NCI-H526 (cell line): ENCODE measurements at regions not wholly inside any gene's neighbourhood (a gene's known extent, or its start where the extent isn't known, plus 50 kb on each side); places are given as distances from the start of the nearest gene placed in this dataset.
"Not testable (repeated sequence)": the region's sequence is repeated elsewhere in the genome, so short reads cannot be mapped to it uniquely, and the experiment has no call there.

Experiments
- DNase-seq, 2 experiments: peaks; one replicate each; lab custom pipeline; 2025; lab: John Stamatoyannopoulos, UW

GRCh38 chr4:7141151-7141834 lies 51.0 kb upstream of the SORCS2 start:
- DNase-seq: no peak

DNA sequence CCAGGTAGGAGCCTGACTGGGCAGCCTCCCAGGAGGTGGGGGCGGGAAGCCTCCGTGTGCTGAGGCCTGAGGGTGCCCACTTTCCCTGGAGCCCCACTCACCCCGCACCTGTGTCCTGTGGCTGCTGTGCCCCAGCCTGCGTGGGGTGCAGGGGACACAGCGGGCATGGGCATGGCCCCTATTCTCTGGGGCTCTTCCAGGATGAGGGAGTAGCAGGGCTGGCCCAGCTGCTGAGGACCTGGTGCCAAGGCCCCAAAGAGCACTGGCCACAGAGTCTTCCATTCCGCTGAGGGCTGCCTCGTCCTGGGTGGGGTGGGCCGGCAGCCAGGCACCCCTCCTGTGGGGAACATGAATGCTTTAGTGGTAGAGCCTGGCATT lies 51.7 kb upstream of the SORCS2 start:
- no peak for DNase-seq

DNA sequence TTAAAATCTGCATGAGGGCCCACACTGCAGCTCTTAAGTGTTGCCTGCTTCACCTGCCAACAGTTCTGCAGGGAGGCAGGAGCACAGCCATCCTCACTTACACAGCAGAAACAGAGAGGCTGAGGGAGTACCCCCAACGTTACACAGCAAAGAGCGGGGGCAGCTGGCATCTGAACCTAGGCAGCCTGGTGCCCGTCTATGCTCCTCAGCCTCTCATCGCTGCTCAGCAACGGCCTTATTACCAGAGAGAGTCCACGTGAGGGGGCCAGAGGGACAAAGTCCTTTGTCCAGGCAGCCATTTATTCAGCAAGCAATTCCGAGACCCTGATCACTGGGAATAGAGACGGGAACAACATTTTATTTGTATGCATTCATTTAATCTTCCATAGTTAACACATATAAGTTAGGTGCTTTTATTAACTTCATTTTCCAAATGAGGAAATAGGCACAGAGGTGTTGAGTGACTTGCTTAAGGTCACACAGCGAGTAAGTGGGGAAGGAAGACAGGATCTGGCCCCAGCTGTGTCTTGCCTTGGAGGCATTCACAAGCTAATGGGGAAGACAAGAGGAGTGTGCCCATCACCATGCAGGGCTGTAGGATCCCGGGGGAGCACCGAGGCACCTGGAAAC lies 52.2 kb upstream of the SORCS2 start:
- no peak for DNase-seq

DNA sequence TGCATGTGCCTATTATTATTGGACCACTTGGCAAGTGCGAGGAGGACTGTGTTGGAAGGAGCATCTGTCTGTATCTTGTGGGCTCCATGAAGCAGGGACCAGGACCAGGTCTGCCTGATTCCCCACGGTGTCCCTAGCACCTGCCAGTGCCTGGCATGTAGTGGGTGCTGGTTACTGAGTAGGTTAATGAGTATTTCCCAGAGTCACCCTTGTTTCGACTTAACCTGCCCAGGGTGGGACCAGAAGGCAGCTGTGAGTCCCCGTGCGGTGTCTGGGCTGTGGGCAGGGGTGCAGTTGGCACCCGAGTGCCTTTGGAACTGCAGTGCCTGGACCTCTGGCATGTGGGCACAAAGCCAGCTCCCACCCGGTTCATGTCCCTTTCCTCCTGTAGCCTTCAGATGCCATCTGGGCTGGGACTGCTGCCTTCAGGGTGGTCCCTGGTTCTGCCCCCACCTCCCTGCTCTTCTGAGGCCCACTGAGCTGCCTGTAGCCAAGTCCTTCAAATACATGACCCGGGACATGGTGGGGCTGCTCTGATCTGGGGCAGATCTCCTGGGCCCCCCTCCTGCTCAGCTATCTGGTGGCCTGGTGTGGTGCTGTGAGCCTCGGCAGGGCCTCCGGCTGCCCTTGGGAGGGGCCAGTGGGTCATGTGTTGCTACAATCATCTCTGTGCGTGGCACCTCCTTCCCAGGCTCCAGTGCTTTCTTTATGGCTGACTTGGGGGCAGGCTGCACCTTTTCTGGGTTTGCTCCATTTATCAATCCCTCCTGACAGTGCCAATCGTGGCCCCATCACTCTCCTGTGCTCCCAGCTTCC lies 53.0 kb upstream of the SORCS2 start:
- DNase-seq: no peak

- DNase-seq: no peak
Observed at GRCh38 chr4:7138223-7139166, 53.8 kb upstream of the SORCS2 start.

GRCh38 chr4:7137326-7138200 lies 54.8 kb upstream of the SORCS2 start:
- DNase-seq: peak in 1 of 2 experiments; percentile 15

DNA sequence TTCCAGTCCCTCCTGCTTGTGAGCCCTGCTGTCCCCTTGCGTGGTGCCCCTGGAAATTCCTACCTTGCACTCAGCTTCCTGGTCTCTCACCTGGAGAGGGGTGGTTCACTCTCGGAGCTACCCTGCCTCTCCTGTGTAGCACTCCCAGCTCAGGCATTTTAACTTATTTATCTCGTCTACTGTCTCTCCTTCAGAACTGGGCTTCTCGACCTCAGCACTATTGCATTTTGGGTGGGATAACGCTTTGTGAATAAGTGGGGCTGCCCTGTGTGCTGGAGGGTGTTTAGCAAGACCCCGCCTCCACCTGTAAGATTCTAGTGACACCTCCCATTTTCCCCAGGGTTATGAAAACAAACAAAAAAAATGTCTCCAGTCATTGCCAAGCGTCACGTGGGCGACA lies 56.0 kb upstream of the SORCS2 start:
- DNase-seq: no peak

- peak in 1 of 2 experiments; percentile 30 for DNase-seq
Observed at GRCh38 chr4:7135389-7135746, 57.0 kb upstream of the SORCS2 start.

GRCh38 chr4:7134737-7135388 lies 57.5 kb upstream of the SORCS2 start:
- DNase-seq: no peak

DNA sequence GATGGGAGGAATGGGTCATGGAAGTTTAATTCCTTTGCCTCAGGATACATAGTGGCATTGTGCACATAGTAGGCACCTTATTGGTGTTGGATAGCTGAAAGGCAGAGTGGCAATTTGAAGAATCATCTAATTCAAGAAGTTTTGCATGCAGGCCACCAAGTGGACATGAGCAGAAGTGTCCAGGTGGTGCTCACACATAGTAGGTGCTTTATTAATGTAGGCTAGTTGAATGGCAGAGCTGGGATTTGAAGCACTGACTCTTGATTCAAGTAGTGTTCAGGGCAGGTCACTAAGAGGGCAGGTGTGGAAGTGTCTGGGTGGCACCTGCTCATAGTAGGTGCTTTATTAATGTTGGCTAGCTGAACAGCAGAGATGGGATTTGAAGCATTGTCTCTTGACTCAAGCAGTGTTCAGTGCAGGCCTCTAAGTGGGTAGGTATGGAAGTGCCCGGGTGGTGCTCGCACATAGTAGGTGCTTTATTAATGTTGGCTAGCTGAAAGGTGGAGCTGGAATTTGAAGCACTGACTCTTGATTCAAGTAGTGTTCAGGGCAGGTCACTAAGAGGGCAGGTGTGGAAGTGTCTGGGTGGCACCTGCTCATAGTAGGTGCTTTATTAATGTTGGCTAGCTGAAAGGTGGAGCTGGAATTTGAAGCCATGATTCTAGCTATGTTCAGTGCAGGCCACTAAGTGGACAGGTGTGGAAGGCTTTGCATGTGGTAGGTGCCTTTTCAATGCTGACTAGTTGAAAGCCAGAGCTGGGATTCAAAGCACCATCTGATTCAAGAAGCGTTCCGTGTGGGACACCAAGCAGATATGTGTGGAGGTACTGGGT lies 58.3 kb upstream of the SORCS2 start:
- DNase-seq: not testable (repeated sequence)

- no peak for DNase-seq
Observed at GRCh38 chr4:7132730-7133582, 59.4 kb upstream of the SORCS2 start.

- no peak for DNase-seq
Observed at GRCh38 chr4:7132249-7132648, 60.1 kb upstream of the SORCS2 start.

DNA sequence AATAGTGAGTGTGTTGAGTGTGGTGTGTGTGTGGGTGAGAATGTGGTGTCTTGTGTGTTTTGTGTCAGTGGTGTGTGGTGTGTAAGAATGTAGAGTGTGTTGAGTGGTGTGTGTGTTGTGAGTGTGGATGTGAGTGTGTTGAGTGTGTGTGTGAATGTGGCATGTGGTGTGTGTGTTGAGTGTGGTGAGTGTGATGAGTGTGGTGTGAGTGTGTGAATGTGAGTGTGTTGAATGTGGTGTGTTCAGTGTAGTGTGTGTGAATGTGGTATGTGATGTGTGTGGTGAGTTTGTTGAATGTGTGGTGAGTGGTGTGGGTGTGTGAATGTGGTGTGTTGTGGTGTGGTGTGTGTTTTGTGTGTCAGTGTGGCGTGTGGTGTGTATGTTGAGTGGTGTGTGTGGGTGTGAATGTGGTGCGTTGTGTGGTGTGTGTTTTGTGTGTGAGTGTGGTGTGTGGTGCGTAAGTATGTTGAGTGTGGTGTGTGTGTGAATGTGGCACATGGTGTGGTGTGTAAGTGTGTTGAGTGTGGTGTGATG lies 60.8 kb upstream of the SORCS2 start:
- no peak for DNase-seq

GRCh38 chr4:7130621-7131211 lies 61.6 kb upstream of the SORCS2 start:
- no peak for DNase-seq

GRCh38 chr4:7129871-7130620 lies 62.2 kb upstream of the GRPEL1 start:
- DNase-seq: no peak

- no peak for DNase-seq
Observed at GRCh38 chr4:7128644-7129043, 60.8 kb upstream of the GRPEL1 start.

DNA sequence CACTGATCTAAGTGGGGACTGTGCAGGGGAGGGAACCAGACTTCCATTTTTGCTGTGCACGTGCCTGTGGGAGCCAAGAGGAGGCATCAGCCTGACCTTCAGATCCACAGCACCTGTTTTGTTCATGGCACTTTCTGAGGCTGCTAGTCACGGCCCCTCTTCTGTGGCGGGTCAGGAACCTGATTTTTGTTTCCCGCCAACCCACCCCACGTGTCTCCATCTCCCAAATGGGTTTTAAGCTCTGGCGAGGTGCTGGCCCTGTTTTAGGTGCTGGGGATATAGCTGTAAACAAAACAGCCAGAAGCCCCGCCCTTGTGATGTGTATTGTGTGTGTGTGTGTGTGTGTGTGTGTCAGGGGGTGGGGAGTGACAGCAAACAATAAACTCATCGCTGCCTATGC lies 60.4 kb upstream of the GRPEL1 start:
- no peak for DNase-seq
